T-helper 1 cell treated with Interleukin-12 subunit alpha and Interleukin-12 subunit beta and Interleukin-4 antibody, amounts not matched to agents 30 ng/mL and 1 ng/mL, for 36 hours (primary cell): ENCODE measurements at regions not wholly inside any gene's neighbourhood (a gene's known extent, or its start where the extent isn't known, plus 50 kb on each side); places are given as distances from the start of the nearest gene placed in this dataset.

Source experiments
- intact Hi-C: fragments of 100-400 bp; cut with micrococcal nuclease; formaldehyde crosslinking; loops from one replicate; pipeline ENCODE4 v1.15.1; 2024

- intact Hi-C loops, result no loop called here
Observed at GRCh38 chr12:125491553-125491952, 426.3 kb downstream of the AACS start.

GRCh38 chr12:125492354-125493270 is 427.4 kb downstream of the AACS start:
- intact Hi-C loops, result no loop called here

- intact Hi-C loops, result no loop called here
Observed at GRCh38 chr12:125493704-125494308, 428.6 kb downstream of the AACS start.

GRCh38 chr12:125503128-125503527 is 437.9 kb downstream of the AACS start:
- intact Hi-C loops, result no loop called here

GRCh38 chr12:125509195-125509594 is 444.0 kb downstream of the AACS start:
- intact Hi-C loops, result no loop called here

- intact Hi-C loops, result no loop called here
Observed at GRCh38 chr12:125512541-125513298, 447.5 kb downstream of the AACS start.

- intact Hi-C loops, result loop anchor here (1.0 kb wide), 1 partner anchor 28 kb away; no protein-coding TSS in a partner anchor
Observed at GRCh38 chr12:125515887-125516286, 450.7 kb downstream of the AACS start.

GRCh38 chr12:125518074-125518473 is 452.8 kb downstream of the AACS start:
- intact Hi-C loops, result no loop called here

- intact Hi-C loops, result no loop called here
Observed at GRCh38 chr12:125519026-125519651, 453.9 kb downstream of the AACS start.

GRCh38 chr12:125525879-125526278 is 460.6 kb downstream of the AACS start:
- intact Hi-C loops, result no loop called here

GRCh38 chr12:125528281-125528680 is 463.0 kb downstream of the AACS start:
- intact Hi-C loops, result no loop called here

- intact Hi-C loops, result loop anchor here (5.0 kb wide), 2 partner anchors 1217 to 1342 kb away; no protein-coding TSS in a partner anchor
Observed at GRCh38 chr12:125530201-125530600, 465.0 kb downstream of the AACS start.

- intact Hi-C loops, result loop anchor here (5.0 kb wide), 2 partner anchors 1216 to 1341 kb away; no protein-coding TSS in a partner anchor
Observed at GRCh38 chr12:125530876-125531275, 465.6 kb downstream of the AACS start.

- intact Hi-C loops, result loop anchor here (5.0 kb wide), 2 partner anchors 1216 to 1341 kb away; no protein-coding TSS in a partner anchor
Observed at GRCh38 chr12:125531574-125531973, 466.3 kb downstream of the AACS start.

- intact Hi-C loops, result loop anchor here (5.0 kb wide), 2 partner anchors 1214 to 1339 kb away; no protein-coding TSS in a partner anchor
Observed at GRCh38 chr12:125533434-125534029, 468.3 kb downstream of the AACS start.

GRCh38 chr12:125538401-125539199 is 473.4 kb downstream of the AACS start:
- intact Hi-C loops, result no loop called here

- intact Hi-C loops, result no loop called here
Observed at GRCh38 chr12:125540580-125541204, 475.5 kb downstream of the AACS start.

GRCh38 chr12:125544960-125545359 is 479.7 kb downstream of the AACS start:
- intact Hi-C loops, result loop anchor here (1.0 kb wide), 1 partner anchor 29 kb away; no protein-coding TSS in a partner anchor

- intact Hi-C loops, result no loop called here
Observed at GRCh38 chr12:125549171-125549570, 483.9 kb downstream of the AACS start.
